Neural crest cell (in vitro differentiated cells): ENCODE measurements at regions not wholly inside any gene's neighbourhood (a gene's known extent, or its start where the extent isn't known, plus 50 kb on each side); places are given as distances from the start of the nearest gene placed in this dataset.

Source experiments
- DNase-seq: peaks from one replicate; pipeline ENCODE4 v3.0.0; 2021; ENCODE audit warnings: low read depth, mixed read lengths, low spot score
- H3K27ac Mint-ChIP-seq: one replicate; pipeline ENCODE4 v1.8.0; 2021; ENCODE audit warnings: mild to moderate bottlenecking, mixed read lengths; ENCODE audit not compliant: unreplicated experiment
- H3K27me3 Mint-ChIP-seq: 2 replicates; pipeline ENCODE4 v1.8.0; 2021; ENCODE audit warnings: low read depth, mild to moderate bottlenecking, mixed read lengths
- H3K36me3 Mint-ChIP-seq: 2 replicates; pipeline ENCODE4 v1.8.0; 2021; ENCODE audit warnings: low read depth, mild to moderate bottlenecking, mixed read lengths
- H3K4me1 Mint-ChIP-seq: 2 replicates; pipeline ENCODE4 v1.8.0; 2021; ENCODE audit warnings: mixed read lengths
- H3K4me3 Mint-ChIP-seq: one replicate; pipeline ENCODE4 v1.8.0; 2021; ENCODE audit warnings: mild to moderate bottlenecking, mixed read lengths
- H3K9me3 Mint-ChIP-seq: 2 replicates; pipeline ENCODE4 v1.8.0; 2021; ENCODE audit warnings: mixed read lengths
- CTCF ChIP-seq: fragments of 200-600 bp; sonication (generic); conservative IDR thresholded peaks from 2 replicates; pipeline ENCODE4 v1.5.0; 2021; ENCODE audit warnings: antibody characterized with exemption, mild to moderate bottlenecking

GRCh38 chr12:31853977-31854376 is 105.2 kb upstream of the RESF1 start:
- Mint-ChIP-seq H3K27ac (no peak overlapping the region), H3K4me1 (no peaks in the 10 kb centered on the region), H3K36me3 (peaks cover 12% of the 10 kb centered on the region), H3K27me3 (no peaks in the 10 kb centered on the region), H3K9me3 (peaks cover 31% of the 10 kb centered on the region), H3K4me3 (no peak overlapping the region)
- DNase-seq: no peak
- no peak for TF ChIP-seq CTCF

- Mint-ChIP-seq H3K27ac (no peak overlapping the region), H3K4me3 (no peak overlapping the region), H3K36me3 (peaks cover 12% of the 10 kb centered on the region), H3K4me1 (no peaks in the 10 kb centered on the region), H3K9me3 (peaks cover 31% of the 10 kb centered on the region), H3K27me3 (no peaks in the 10 kb centered on the region)
- no peak for DNase-seq
- TF ChIP-seq CTCF: no peak
Observed at GRCh38 chr12:31853520-31853919, 105.7 kb upstream of the RESF1 start.

GRCh38 chr12:31850268-31850667 is 108.9 kb upstream of the RESF1 start:
- H3K27ac Mint-ChIP-seq: no peak overlapping the region
- peaks cover 42% of the 10 kb centered on the region for H3K9me3 Mint-ChIP-seq
- DNase-seq: no peak
- no peak overlapping the region for H3K4me3 Mint-ChIP-seq
- peaks cover 25% of the 10 kb centered on the region for H3K36me3 Mint-ChIP-seq
- no peaks in the 10 kb centered on the region for H3K27me3 Mint-ChIP-seq
- H3K4me1 Mint-ChIP-seq: no peaks in the 10 kb centered on the region
- TF ChIP-seq CTCF: no peak

- Mint-ChIP-seq H3K9me3 (peaks cover 39% of the 10 kb centered on the region), H3K4me3 (no peak overlapping the region)
- DNase-seq: no peak
Observed at GRCh38 chr12:31849090-31849687, 110.0 kb upstream of the RESF1 start.

GRCh38 chr12:31846405-31846804 is 112.8 kb upstream of the RESF1 start:
- Mint-ChIP-seq H3K27ac (no peak overlapping the region), H3K9me3 (peaks cover 26% of the 10 kb centered on the region), H3K36me3 (peaks cover 18% of the 10 kb centered on the region)

More at GRCh38 chr12:31849090-31849687, 110.0 kb upstream of the RESF1 start:
- TF ChIP-seq CTCF: no peak
- H3K4me1 Mint-ChIP-seq: no peaks in the 10 kb centered on the region
- peaks cover 23% of the 10 kb centered on the region for H3K36me3 Mint-ChIP-seq
- H3K27ac Mint-ChIP-seq: no peak overlapping the region
- no peaks in the 10 kb centered on the region for H3K27me3 Mint-ChIP-seq

More at GRCh38 chr12:31846405-31846804, 112.8 kb upstream of the RESF1 start:
- no peak for TF ChIP-seq CTCF
- Mint-ChIP-seq H3K27me3 (no peaks in the 10 kb centered on the region), H3K4me3 (no peak overlapping the region), H3K4me1 (no peaks in the 10 kb centered on the region)
- no peak for DNase-seq
